ENCODE measurements at regions not wholly inside any gene's neighbourhood (a gene's known extent, or its start where the extent isn't known, plus 50 kb on each side); places are given as distances from the start of the nearest gene placed in this dataset.

DNA sequence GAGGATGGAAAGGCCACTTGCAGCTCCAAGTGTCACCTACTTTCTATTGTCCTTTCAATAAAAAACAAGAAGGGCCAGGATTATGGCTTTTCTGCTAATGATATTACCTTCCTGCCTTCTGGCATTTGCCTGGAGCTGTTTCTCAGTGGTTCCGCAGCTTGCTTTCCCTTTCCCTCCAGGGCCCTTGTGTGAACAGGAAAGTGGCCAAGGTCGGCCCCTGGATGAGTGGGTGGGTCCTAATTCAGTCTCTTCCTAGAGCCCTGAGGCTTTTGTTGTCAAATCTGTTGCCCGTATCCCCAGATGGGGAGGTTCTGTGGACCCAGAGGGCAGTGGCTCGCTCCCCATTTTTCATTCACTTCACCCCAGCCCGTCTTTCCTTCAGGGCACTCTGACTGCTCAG lies 64.2 kb upstream of the UMPS start:
- H3K4me3 ChIP-seq (ENCODE audit: low read length): no peak overlapping the region
- H3K79me2 ChIP-seq (ENCODE audit: low read length): no peaks in the 10 kb centered on the region
- no peak overlapping the region for H3K4me2 ChIP-seq (ENCODE audit: low read depth, low read length)
- no peak for TF ChIP-seq EZH2phosphoT487 (IDR thresholded peaks at IDR 0.05; ENCODE audit: low read length)
- TF ChIP-seq EZH2 (optimal IDR thresholded peaks at IDR 0.05; ENCODE audit: low read depth, low read length): no peak
- no peak for TF ChIP-seq CTCF (IDR thresholded peaks at IDR 0.05; ENCODE audit: low read length)
- no peaks in the 10 kb centered on the region for H3F3A ChIP-seq (ENCODE audit: insufficient read depth, low read length)
- H3K27me3 ChIP-seq (replicated peaks; ENCODE audit: insufficient read depth, low read length): no peaks in the 10 kb centered on the region
- no peak overlapping the region for H3K27ac ChIP-seq (ENCODE audit: low read length)
- no peaks in the 10 kb centered on the region for H4K20me1 ChIP-seq (ENCODE audit: insufficient read depth, low read length)
- no peaks in the 10 kb centered on the region for H3K36me3 ChIP-seq (replicated peaks; ENCODE audit: insufficient read depth, low read length)
- no peaks in the 10 kb centered on the region for H3K4me1 ChIP-seq (ENCODE audit: low read length)
- no peaks in the 10 kb centered on the region for H3K9me3 ChIP-seq (replicated peaks; ENCODE audit: insufficient read depth, low read length)
- H3K9me2 ChIP-seq (replicated peaks; ENCODE audit: insufficient read depth, low read length): no peaks in the 10 kb centered on the region
- no peak overlapping the region for H3K9ac ChIP-seq (ENCODE audit: low read length)
- H2AFZ ChIP-seq (ENCODE audit: low read length): no peak overlapping the region
- no peak for DNase-seq

- no peak for DNase-seq
- H3K9me2 ChIP-seq (replicated peaks; ENCODE audit: insufficient read depth, low read length): no peaks in the 10 kb centered on the region
- no peak overlapping the region for H3K27ac ChIP-seq (ENCODE audit: low read length)
- H3K4me1 ChIP-seq (ENCODE audit: low read length): no peaks in the 10 kb centered on the region
- H3K79me2 ChIP-seq (ENCODE audit: low read length): no peaks in the 10 kb centered on the region
- H3K4me2 ChIP-seq (ENCODE audit: low read depth, low read length): no peak overlapping the region
- no peak overlapping the region for H2AFZ ChIP-seq (ENCODE audit: low read length)
- no peaks in the 10 kb centered on the region for H3K36me3 ChIP-seq (replicated peaks; ENCODE audit: insufficient read depth, low read length)
- no peaks in the 10 kb centered on the region for H3K9me3 ChIP-seq (replicated peaks; ENCODE audit: insufficient read depth, low read length)
- no peaks in the 10 kb centered on the region for H3K27me3 ChIP-seq (replicated peaks; ENCODE audit: insufficient read depth, low read length)
- TF ChIP-seq CTCF (IDR thresholded peaks at IDR 0.05; ENCODE audit: low read length): no peak
- TF ChIP-seq EZH2 (optimal IDR thresholded peaks at IDR 0.05; ENCODE audit: low read depth, low read length): no peak
- H3K4me3 ChIP-seq (ENCODE audit: low read length): no peak overlapping the region
- no peak overlapping the region for H3K9ac ChIP-seq (ENCODE audit: low read length)
- no peaks in the 10 kb centered on the region for H4K20me1 ChIP-seq (ENCODE audit: insufficient read depth, low read length)
- no peaks in the 10 kb centered on the region for H3F3A ChIP-seq (ENCODE audit: insufficient read depth, low read length)
Observed at GRCh38 chr3:124669470-124669869, 60.8 kb upstream of the UMPS start.

- Histone ChIP-seq H3K27me3 (replicated peaks; ENCODE audit: insufficient read depth, low read length) (no peaks in the 10 kb centered on the region), H3K27ac (ENCODE audit: low read length) (no peak overlapping the region), H2AFZ (ENCODE audit: low read length) (no peak overlapping the region), H3K36me3 (replicated peaks; ENCODE audit: insufficient read depth, low read length) (no peaks in the 10 kb centered on the region), H3K4me2 (ENCODE audit: low read depth, low read length) (no peak overlapping the region), H3K9ac (ENCODE audit: low read length) (no peak overlapping the region), H3K4me3 (ENCODE audit: low read length) (no peak overlapping the region), H3F3A (ENCODE audit: insufficient read depth, low read length) (no peaks in the 10 kb centered on the region), H3K79me2 (ENCODE audit: low read length) (no peaks in the 10 kb centered on the region), H3K4me1 (ENCODE audit: low read length) (no peaks in the 10 kb centered on the region), H3K9me3 (replicated peaks; ENCODE audit: insufficient read depth, low read length) (no peaks in the 10 kb centered on the region), H3K9me2 (replicated peaks; ENCODE audit: insufficient read depth, low read length) (no peaks in the 10 kb centered on the region), H4K20me1 (ENCODE audit: insufficient read depth, low read length) (no peaks in the 10 kb centered on the region)
- TF ChIP-seq CTCF (IDR thresholded peaks at IDR 0.05; ENCODE audit: low read length): no peak
- TF ChIP-seq EZH2 (optimal IDR thresholded peaks at IDR 0.05; ENCODE audit: low read depth, low read length): no peak
- no peak for DNase-seq
Observed at GRCh38 chr3:124671106-124671505, 59.1 kb upstream of the UMPS start.

DNA sequence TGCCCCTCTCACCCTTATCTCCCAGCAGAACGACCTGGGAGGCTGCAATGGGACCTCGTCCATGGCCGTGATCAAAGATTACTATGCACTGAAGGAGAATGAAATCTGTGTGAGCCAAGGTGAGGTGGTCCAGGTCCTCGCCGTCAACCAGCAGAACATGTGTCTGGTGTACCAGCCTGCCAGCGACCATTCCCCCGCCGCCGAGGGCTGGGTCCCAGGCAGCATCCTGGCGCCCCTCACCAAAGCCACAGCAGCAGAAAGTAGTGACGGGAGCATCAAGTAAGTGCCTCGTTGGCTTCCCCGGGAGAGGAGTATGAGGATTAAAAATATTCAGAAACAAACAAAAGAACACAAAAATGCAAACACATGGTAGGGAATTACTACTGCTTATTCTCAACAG lies 55.9 kb upstream of the UMPS start:
- Histone ChIP-seq H4K20me1 (ENCODE audit: insufficient read depth, low read length) (no peaks in the 10 kb centered on the region), H3K79me2 (ENCODE audit: low read length) (no peaks in the 10 kb centered on the region), H2AFZ (ENCODE audit: low read length) (no peak overlapping the region), H3F3A (ENCODE audit: insufficient read depth, low read length) (no peaks in the 10 kb centered on the region), H3K27ac (ENCODE audit: low read length) (no peak overlapping the region), H3K9ac (ENCODE audit: low read length) (no peak overlapping the region), H3K9me2 (replicated peaks; ENCODE audit: insufficient read depth, low read length) (no peaks in the 10 kb centered on the region), H3K4me1 (ENCODE audit: low read length) (no peaks in the 10 kb centered on the region), H3K4me3 (ENCODE audit: low read length) (no peak overlapping the region), H3K4me2 (ENCODE audit: low read depth, low read length) (no peak overlapping the region), H3K9me3 (replicated peaks; ENCODE audit: insufficient read depth, low read length) (no peaks in the 10 kb centered on the region), H3K36me3 (replicated peaks; ENCODE audit: insufficient read depth, low read length) (no peaks in the 10 kb centered on the region), H3K27me3 (replicated peaks; ENCODE audit: insufficient read depth, low read length) (no peaks in the 10 kb centered on the region)
- TF ChIP-seq EZH2 (optimal IDR thresholded peaks at IDR 0.05; ENCODE audit: low read depth, low read length) (no peak), EZH2phosphoT487 (IDR thresholded peaks at IDR 0.05; ENCODE audit: low read length) (no peak), CTCF (IDR thresholded peaks at IDR 0.05; ENCODE audit: low read length) (no peak)
- no peak for DNase-seq
